ENCODE measurements at regions not wholly inside any gene's neighbourhood (a gene's known extent, or its start where the extent isn't known, plus 50 kb on each side); places are given as distances from the start of the nearest gene placed in this dataset.

- H3K4me1 Mint-ChIP-seq = no peaks in the 10 kb centered on the region
- H3K27me3 Mint-ChIP-seq (ENCODE audit: low read depth) = no peaks in the 10 kb centered on the region
- Histone ChIP-seq H3K4me1 (ENCODE audit: insufficient read depth, low read length) (no peaks in the 10 kb centered on the region), H3K4ac (ENCODE audit: low read depth, low read length) (no peak overlapping the region), H2AK5ac (ENCODE audit: insufficient read length, low read length) (no peak overlapping the region), H3K79me1 (ENCODE audit: insufficient read depth, low read depth, low read length, poor library complexity, severe bottlenecking) (no peaks in the 10 kb centered on the region), H3T11ph (ENCODE audit: low read length) (no peak overlapping the region), H4K20me1 (ENCODE audit: control insufficient read depth, insufficient read depth, insufficient read length) (no peaks in the 10 kb centered on the region), H3K23ac (ENCODE audit: insufficient read length, low read depth, low read length) (no peak overlapping the region), H4K91ac (ENCODE audit: insufficient read length, low read depth, low read length) (no peak overlapping the region), H4K5ac (ENCODE audit: insufficient read length, low read depth, low read length) (no peak overlapping the region), H3K14ac (ENCODE audit: insufficient read depth, low read length) (no peak overlapping the region), H3K9ac (ENCODE audit: extremely low read depth, insufficient read length, low read length) (no peak overlapping the region), H3K79me2 (ENCODE audit: insufficient read depth, low read length) (no peaks in the 10 kb centered on the region), H3K4me2 (ENCODE audit: insufficient read depth, insufficient read length, low read length) (no peak overlapping the region), H3K9me3 (ENCODE audit: control insufficient read depth, low read depth, low read length) (no peaks in the 10 kb centered on the region), H2BK12ac (ENCODE audit: insufficient read length, low read depth, low read length) (no peak overlapping the region), H2BK5ac (ENCODE audit: insufficient read length, low read length) (no peak overlapping the region), H2AFZ (ENCODE audit: low read length) (no peak overlapping the region), H3K27me3 (ENCODE audit: insufficient read depth, low read length) (no peaks in the 10 kb centered on the region), H2BK120ac (ENCODE audit: low read depth, low read length, poor library complexity, severe bottlenecking) (no peak overlapping the region), H3K56ac (ENCODE audit: insufficient read length, low read depth, low read length) (no peak overlapping the region), H3K18ac (ENCODE audit: insufficient read length, low read depth, low read length) (no peak overlapping the region), H4K8ac (replicated peaks; ENCODE audit: insufficient read length, low read depth, low read length) (no peak overlapping the region), H2BK20ac (ENCODE audit: low read depth, low read length, poor library complexity, severe bottlenecking) (no peak overlapping the region), H2BK15ac (ENCODE audit: low read depth, low read length) (no peak overlapping the region), H3K23me2 (ENCODE audit: insufficient read length, low read depth, low read length, poor library complexity, severe bottlenecking) (no peaks in the 10 kb centered on the region), H3K27ac (ENCODE audit: insufficient read length, low read depth, low read length) (no peak overlapping the region)
- no peak for DNase-seq
- peaks cover 2 to 3% (median 2%) of the 10 kb centered on the region in 3 experiments; a peak in 4 of 7 replicates for H3K36me3 Mint-ChIP-seq (ENCODE audit: insufficient read depth in 1 of 3, low read depth in 3 of 3)
- peaks cover 2 to 8% of the 10 kb centered on the region in 2 experiments; a peak in 4 of 5 replicates for H3K9me3 Mint-ChIP-seq
- H3K4me3 Mint-ChIP-seq = no peak overlapping the region
- no peak for TF ChIP-seq CTCF (conservative IDR thresholded peaks at IDR 0.05)
- no peak overlapping the region for H3K27ac Mint-ChIP-seq
- WGBS (ENCODE audit: extremely low coverage, insufficient read length, low lambda C conversion rate) = no CpG with 5 or more reads among the region's 3 CpGs
Measured at GRCh38 chr11:82185925-82186324, 547.7 kb downstream of the FAM181B start.

All from H9 (cell line).